HG03439 (cell line): ENCODE measurements at regions not wholly inside any gene's neighbourhood (a gene's known extent, or its start where the extent isn't known, plus 50 kb on each side); places are given as distances from the start of the nearest gene placed in this dataset.

ENCODE experiments used
- ATAC-seq: cut with Tn5 transposase; IDR thresholded peaks from one replicate; pipeline ENCODE4 v1.9.1; 2021; ENCODE audit warnings: mild to moderate bottlenecking, moderate library complexity; ENCODE audit not compliant: unreplicated experiment

GRCh38 chr9:116002624-116003023 lies 151.0 kb upstream of the PAPPA start:
- no peak for ATAC-seq

DNA sequence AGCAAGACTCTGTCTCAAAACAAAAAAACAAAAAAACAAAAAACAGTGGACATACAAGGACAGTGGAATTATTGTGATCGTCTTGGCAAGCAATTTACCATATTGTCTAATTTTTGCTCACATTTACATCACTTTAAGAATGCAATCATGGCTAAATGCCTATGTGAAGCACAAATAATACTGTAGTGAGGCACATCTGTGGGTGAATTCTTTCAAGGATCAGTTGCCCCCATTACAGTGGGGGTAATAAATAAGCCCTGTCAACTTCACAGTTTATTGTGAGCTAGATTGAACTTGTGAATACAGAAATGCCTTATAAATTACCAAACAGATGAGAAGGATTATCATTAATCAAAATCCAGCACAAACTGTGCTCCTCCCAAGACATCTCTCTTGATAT lies 150.2 kb upstream of the PAPPA start:
- no peak for ATAC-seq

GRCh38 chr9:116005205-116005604 lies 148.4 kb upstream of the PAPPA start:
- no peak for ATAC-seq

DNA sequence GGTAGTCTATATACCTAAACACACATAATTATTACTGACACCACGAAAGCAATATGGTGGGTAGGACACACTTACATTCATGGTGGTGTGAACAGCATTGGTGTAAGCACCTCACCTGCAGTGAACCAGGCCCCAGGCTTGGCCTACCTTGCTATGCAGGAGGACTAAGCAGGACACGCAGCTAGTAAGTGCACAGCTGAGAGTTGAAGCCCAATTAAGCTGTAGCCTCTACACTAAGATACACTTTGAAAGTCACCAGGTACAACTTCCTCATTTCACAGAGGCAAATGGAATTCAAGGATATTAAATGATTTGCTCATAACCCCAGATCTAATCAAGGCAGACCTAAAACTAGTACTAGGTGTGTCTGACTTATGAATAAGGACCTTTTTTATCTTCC lies 145.8 kb upstream of the PAPPA start:
- no peak for ATAC-seq

DNA sequence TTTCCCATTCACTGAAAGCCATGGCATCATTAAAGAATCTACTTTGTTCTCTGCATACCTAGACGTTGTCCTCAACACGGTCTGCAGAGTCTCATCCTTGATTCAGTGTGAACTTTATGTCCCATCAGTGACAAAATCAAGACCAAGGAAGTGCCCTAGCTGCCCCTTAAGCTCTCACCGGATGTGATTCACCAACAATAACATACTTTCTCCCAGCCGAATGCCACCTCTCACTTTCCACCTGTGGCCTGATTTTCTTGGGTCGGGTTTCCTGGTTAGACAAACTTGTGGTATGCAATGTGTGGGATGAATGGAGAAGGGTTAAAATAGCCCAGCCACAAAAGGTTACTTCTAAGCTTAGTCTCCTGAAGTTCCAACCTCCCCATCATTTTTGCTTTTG lies 145.3 kb upstream of the PAPPA start:
- ATAC-seq = no peak

- no peak for ATAC-seq
Observed at GRCh38 chr9:116009420-116009819, 144.2 kb upstream of the PAPPA start.

GRCh38 chr9:116015855-116016254 lies 137.7 kb upstream of the PAPPA start:
- no peak for ATAC-seq

GRCh38 chr9:116020146-116020545 lies 133.4 kb upstream of the PAPPA start:
- ATAC-seq = no peak

GRCh38 chr9:116020801-116021200 lies 132.8 kb upstream of the PAPPA start:
- no peak for ATAC-seq

DNA sequence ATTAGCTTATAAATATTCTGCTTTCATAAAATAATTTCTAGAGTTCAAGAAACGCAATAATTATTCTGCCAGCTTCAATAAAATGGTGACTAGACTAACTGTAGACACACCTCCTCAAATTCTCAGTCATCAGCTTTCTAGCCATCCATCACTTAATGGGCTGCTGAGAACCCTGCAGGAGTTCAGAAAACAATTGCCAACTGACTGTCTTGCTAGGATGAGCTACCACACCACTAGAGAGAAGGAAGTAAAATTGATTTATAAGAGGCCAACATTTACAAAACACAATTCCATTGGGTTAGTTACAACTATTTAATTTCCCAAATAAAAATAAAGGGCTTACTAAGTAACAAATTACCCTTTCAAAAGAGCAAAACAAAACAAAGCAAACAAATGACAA lies 126.5 kb upstream of the PAPPA start:
- ATAC-seq = no peak

DNA sequence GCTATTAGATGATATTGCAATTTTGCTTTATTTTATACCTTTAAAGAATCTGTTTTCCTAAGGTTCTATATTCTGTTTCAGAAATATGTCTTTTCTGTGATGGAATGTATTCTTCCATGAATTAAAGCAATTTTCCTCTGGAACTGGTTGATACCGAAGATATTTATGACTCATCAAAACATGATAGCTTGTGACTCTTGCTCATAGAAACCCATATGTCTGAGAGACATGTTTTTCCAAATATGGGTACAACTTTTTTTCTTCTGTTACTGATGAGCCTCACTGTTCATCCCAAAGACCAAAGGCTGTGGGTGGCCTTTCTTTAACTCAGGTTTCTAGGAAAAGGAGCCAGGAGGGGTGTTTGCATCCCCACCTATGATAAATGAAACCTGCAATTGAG lies 126.1 kb upstream of the PAPPA start:
- no peak for ATAC-seq

- ATAC-seq = no peak
Observed at GRCh38 chr9:116027951-116028350, 125.6 kb upstream of the PAPPA start.

DNA sequence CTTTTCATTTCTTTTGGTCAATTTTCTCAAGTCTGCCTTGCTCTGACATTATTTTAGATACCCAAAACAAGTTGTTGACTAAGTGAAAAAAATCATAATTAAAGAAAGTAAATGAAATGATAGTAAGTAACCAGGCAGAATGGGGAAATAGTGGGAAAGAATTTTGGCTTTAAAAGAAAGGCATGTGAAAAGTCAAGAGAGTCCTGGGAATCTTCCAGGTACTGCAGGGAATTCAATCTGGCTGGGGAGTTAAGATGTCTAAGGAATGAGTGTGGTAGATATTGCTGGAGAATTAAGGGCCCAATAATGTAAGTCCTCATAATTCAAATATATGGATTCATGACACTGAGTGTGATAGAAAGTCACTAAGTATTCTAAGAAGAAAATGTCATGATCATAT lies 123.1 kb upstream of the PAPPA start:
- ATAC-seq = no peak

DNA sequence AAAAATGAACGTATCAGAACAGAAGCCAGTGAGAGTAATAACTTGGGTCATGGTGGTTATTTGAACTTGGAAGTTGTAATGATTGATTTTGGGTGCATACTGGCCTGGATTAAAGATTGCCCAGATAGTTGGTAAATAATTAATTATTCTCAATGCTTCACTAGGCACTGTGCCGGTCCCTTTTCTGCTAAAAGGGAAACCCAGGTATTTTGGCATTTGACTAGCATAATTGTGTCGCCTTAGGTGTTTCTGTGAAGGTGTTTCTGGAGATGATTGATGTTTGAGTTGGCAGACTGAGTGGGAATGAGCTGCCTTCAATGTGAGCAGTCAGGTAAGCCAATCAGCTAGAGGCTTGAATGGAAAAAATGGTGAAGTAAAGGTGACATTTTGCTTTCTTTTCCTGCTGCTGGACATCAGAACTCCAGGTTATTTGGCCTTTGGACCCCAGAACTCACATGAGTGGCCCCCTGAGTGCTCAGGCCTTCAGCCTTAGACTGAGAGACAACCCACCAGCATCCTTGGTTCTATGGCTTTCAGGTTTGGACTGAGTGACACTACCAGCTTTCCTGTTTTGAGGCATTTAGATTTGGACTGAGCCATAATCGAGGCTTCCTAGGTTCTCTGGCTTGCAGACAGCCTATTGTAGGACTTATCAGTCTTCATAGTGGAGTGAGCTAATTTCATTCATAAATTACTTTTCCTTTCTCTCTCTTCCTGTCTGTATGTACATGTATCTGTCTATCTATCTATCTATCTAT lies 120.7 kb upstream of the PAPPA start:
- no peak for ATAC-seq

GRCh38 chr9:116039312-116039711 lies 114.3 kb upstream of the PAPPA start:
- ATAC-seq = no peak

DNA sequence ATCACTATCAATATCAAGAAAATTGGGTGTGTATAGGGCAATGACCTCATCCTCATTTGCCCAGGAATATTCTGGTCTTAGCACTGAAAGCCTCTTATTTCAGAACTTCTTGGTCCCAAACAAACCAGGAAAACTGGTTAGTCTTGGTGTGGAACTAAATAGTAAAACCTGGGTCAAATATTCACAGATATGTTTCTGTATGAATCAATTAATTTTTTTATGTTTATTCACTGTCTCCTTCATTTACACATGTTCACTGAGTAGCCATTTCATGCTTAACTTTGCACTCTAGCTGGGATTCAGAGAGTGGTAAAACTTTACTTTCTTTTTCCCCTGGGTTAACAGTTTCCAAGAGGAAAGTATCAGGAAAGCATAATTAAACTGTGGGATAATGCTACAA lies 113.7 kb upstream of the PAPPA start:
- ATAC-seq = no peak

- ATAC-seq = no peak
Observed at GRCh38 chr9:116042321-116042720, 111.3 kb upstream of the PAPPA start.

- ATAC-seq = no peak
Observed at GRCh38 chr9:116045083-116045482, 108.5 kb upstream of the PAPPA start.

GRCh38 chr9:116048081-116048480 lies 105.5 kb upstream of the PAPPA start:
- ATAC-seq = no peak

DNA sequence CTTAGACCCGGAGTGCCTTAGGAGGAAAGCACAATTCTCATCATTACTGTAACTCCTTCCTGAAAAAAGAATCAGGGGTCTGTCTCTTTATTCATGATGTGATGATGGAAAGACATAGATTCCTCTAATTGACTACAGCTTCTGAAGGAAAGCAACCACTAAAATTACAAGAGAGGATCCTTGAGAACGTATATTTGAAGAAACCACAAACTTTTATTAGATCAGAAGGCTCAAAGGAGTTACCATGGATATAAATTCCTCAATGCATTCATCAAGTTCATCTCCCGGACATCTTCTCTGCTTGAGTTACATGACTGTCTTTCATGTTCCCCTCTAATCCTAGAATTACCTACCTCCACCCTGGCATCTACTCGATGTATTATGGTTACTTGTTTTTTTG lies 104.1 kb upstream of the PAPPA start:
- no peak for ATAC-seq

- no peak for ATAC-seq
Observed at GRCh38 chr9:116051528-116051927, 102.1 kb upstream of the PAPPA start.

GRCh38 chr9:116055536-116055935 lies 98.1 kb upstream of the PAPPA start:
- ATAC-seq = no peak

DNA sequence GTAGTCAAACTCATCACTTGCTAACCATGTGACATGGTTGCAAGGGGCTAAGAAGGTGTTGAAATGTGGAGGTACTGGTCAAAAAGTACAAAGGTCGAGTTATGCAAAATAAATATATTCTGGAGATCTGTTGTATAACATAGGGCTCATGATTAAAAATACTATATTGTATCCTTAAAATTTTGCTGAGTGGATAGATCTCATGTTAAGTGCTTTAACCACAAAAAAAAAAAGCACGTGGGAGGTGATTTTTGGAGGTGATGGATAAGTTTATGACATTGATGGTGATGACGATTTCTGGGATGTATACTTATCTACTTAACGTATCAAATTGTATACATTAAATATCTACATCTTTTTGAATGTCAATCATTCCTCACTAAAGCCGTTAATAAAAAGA lies 96.2 kb upstream of the PAPPA start:
- ATAC-seq = no peak
